Peyer's patch (tissue), 4 donors: ENCODE measurements at regions not wholly inside any gene's neighbourhood (a gene's known extent, or its start where the extent isn't known, plus 50 kb on each side); places are given as distances from the start of the nearest gene placed in this dataset.

Source experiments
- CTCF ChIP-seq, 6 experiments: fragments of 450-650 bp in 4 of 6; fragments of 200-600 bp in 2 of 6; sonication (generic) in 1 of 6; IDR thresholded peaks; one replicate each; pipeline ENCODE4 v1.5.1; 2017 to 2019; ENCODE audit warnings: antibody characterized with exemption in 6 of 6, mild to moderate bottlenecking in 3 of 6, moderate library complexity in 1 of 6
- POLR2A ChIP-seq, 2 donors: fragments of 450-650 bp; IDR thresholded peaks; one replicate each; pipeline ENCODE4 v1.5.1; 2017; ENCODE audit warnings: antibody characterized with exemption in 2 of 2, mild to moderate bottlenecking in 2 of 2, moderate library complexity in 2 of 2

- TF ChIP-seq CTCF (IDR thresholded peaks at IDR 0.05) = no peak
- TF ChIP-seq POLR2A (IDR thresholded peaks at IDR 0.05) = no peak
These were observed 411.3 kb upstream of the TPM1 start for GRCh38 chr15:62631076-62631724.
